ENCODE measurements at regions not wholly inside any gene's neighbourhood (a gene's known extent, or its start where the extent isn't known, plus 50 kb on each side); places are given as distances from the start of the nearest gene placed in this dataset.

DNA sequence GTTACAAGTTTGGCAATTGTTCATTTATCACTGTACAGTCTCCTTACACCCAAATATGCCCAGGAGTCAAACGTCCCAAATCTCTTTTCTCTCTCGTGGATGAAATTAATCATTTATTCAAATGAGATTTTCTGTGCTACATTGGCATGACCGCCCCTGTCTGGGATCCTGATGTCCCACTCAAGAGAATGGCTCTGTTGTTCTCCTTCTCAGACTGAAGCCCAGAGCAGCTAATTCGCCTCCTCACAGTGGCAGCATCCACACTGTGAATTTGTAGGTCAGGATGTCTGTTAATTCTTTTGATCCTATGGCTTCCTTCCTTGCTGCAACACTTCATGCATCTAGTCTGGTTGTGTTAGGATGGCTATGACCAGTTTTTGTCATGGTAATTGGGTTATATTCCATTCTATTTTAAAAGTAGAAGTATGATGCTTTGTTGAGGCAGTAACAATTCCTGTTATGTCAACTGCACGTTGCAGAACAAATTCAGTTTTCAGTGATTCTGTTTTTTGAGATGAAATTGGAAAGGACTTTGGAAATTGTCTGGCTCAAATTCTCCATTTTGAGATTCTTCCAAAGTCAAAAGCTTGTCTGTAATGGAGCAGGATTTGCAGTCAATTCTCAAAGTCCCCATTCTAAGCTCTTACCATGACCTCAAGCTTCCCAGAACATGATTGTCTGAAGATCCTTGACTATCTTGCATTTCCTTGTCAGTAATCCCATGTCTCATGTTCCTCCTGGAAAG lies 141.5 kb upstream of the GAS1 start:
- CTCF ChIA-PET: no interaction called here
- intact Hi-C loops (cut with micrococcal nuclease): no loop called here
- Histone ChIP-seq H3K9me3 (replicated peaks; ENCODE audit: control insufficient read depth, insufficient read depth, low read length) (peaks cover 3% of the 10 kb centered on the region), H3K9ac (replicated peaks; ENCODE audit: extremely low read depth, insufficient read depth, low read length) (no peak overlapping the region), H3K36me3 (ENCODE audit: control insufficient read depth in 2 of 2, extremely low read depth in 1 of 2, insufficient read depth in 2 of 2, low read length in 2 of 2) (no peaks in the 10 kb centered on the region), H3K27me3 (ENCODE audit: control insufficient read depth in 2 of 2, insufficient read depth in 2 of 2, low read length in 2 of 2) (no peaks in the 10 kb centered on the region), H3K4me1 (ENCODE audit: control insufficient read depth, extremely low read depth, insufficient read depth, low read length) (no peaks in the 10 kb centered on the region), H4K20me1 (replicated peaks; ENCODE audit: control insufficient read depth, extremely low read depth, insufficient read depth, low read length) (no peaks in the 10 kb centered on the region), H2AFZ (ENCODE audit: low read depth, low read length) (no peak overlapping the region), H3K4me3 (replicated peaks in 1 of 3; ENCODE audit: insufficient read depth in 1 of 3, low read depth in 1 of 3, low read length in 3 of 3) (no peak overlapping the region), H3K4me2 (ENCODE audit: insufficient read depth, low read length) (no peak overlapping the region), H3K27ac (ENCODE audit: insufficient read depth, low read depth, low read length) (no peak overlapping the region), H3K9me1 (replicated peaks; ENCODE audit: control insufficient read depth, extremely low read depth, insufficient read depth, low read length) (no peaks in the 10 kb centered on the region), H3K79me2 (ENCODE audit: control insufficient read depth, insufficient read depth, low read length) (no peaks in the 10 kb centered on the region)
- DNase-seq (ENCODE audit: low read depth, low spot score) (no peak), FAIRE-seq (no peak)
- POLR2A ChIA-PET: no interaction called here
- dilution Hi-C loops (cut with MboI; ENCODE audit: extremely low pct_ligation_motif_present, low sequenced_read_pairs): no loop called here
- BruUV-seq (replicated peaks): no TSS peak
- TF ChIP-seq MYC (IDR thresholded peaks at IDR 0.05; ENCODE audit: low read depth, low read length) (no peak), POLR2AphosphoS5 (IDR thresholded peaks at IDR 0.05; ENCODE audit: insufficient read depth, low read depth, low read length) (no peak), POLR2A (IDR thresholded peaks at IDR 0.05; ENCODE audit: low read depth, low read length) (no peak), JUN (IDR thresholded peaks at IDR 0.05; ENCODE audit: borderline replicate concordance, insufficient read depth, insufficient read length, low read depth) (no peak), FOS (IDR thresholded peaks at IDR 0.05; ENCODE audit: borderline replicate concordance, insufficient read depth, low read length) (no peak), GATA2 (IDR thresholded peaks at IDR 0.05; ENCODE audit: insufficient read depth, insufficient read length, low read depth, low read length) (no peak), EZH2 (IDR thresholded peaks at IDR 0.05; ENCODE audit: borderline replicate concordance, low read depth, low read length, severe bottlenecking) (no peak)
- TF ChIP-seq, protein P1, sequence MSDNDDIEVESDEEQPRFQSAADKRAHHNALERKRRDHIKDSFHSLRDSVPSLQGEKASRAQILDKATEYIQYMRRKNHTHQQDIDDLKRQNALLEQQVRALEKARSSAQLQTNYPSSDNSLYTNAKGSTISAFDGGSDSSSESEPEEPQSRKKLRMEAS (IDR thresholded peaks at IDR 0.05; ENCODE audit: insufficient read depth, insufficient read length): no peak
- TF ChIP-seq, protein P2, sequence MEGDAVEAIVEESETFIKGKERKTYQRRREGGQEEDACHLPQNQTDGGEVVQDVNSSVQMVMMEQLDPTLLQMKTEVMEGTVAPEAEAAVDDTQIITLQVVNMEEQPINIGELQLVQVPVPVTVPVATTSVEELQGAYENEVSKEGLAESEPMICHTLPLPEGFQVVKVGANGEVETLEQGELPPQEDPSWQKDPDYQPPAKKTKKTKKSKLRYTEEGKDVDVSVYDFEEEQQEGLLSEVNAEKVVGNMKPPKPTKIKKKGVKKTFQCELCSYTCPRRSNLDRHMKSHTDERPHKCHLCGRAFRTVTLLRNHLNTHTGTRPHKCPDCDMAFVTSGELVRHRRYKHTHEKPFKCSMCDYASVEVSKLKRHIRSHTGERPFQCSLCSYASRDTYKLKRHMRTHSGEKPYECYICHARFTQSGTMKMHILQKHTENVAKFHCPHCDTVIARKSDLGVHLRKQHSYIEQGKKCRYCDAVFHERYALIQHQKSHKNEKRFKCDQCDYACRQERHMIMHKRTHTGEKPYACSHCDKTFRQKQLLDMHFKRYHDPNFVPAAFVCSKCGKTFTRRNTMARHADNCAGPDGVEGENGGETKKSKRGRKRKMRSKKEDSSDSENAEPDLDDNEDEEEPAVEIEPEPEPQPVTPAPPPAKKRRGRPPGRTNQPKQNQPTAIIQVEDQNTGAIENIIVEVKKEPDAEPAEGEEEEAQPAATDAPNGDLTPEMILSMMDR (IDR thresholded peaks at IDR 0.05; ENCODE audit: extremely low read depth in 1 of 2, insufficient read depth in 1 of 2, low read depth in 1 of 2, low read length in 2 of 2): no peak

Measured in endothelial cell of umbilical vein (primary cell).